NCI-H2227 (cell line): ENCODE measurements at regions not wholly inside any gene's neighbourhood (a gene's known extent, or its start where the extent isn't known, plus 50 kb on each side); places are given as distances from the start of the nearest gene placed in this dataset.
"Not testable (repeated sequence)": the region's sequence is repeated elsewhere in the genome, so short reads cannot be mapped to it uniquely, and the experiment has no call there.

Experiments
- DNase-seq: peaks from one replicate; lab custom pipeline; 2025; ENCODE audit not compliant: unreplicated experiment; lab: John Stamatoyannopoulos, UW

- DNase-seq = no peak
Measured at GRCh38 chr12:46942579-46942978, 116.8 kb upstream of the SLC38A4 start.

- no peak for DNase-seq
Measured at GRCh38 chr12:46944088-46944487, 118.3 kb upstream of the SLC38A4 start.

GRCh38 chr12:46944771-46945170, 119.0 kb upstream of the SLC38A4 start:
- DNase-seq = no peak

GRCh38 chr12:46945591-46945990, 119.8 kb upstream of the SLC38A4 start:
- no peak for DNase-seq

GRCh38 chr12:46946137-46946536, 120.3 kb upstream of the SLC38A4 start:
- DNase-seq = no peak

- DNase-seq = no peak
Measured at GRCh38 chr12:46948936-46949545, 123.2 kb upstream of the SLC38A4 start.

GRCh38 chr12:46950094-46950493, 124.3 kb upstream of the SLC38A4 start:
- no peak for DNase-seq

- DNase-seq = no peak
Measured at GRCh38 chr12:46952880-46953483, 126.4 kb upstream of the PCED1B start.

GRCh38 chr12:46956451-46957035, 122.9 kb upstream of the PCED1B start:
- no peak for DNase-seq

GRCh38 chr12:46958053-46958452, 121.4 kb upstream of the PCED1B start:
- DNase-seq = no peak

GRCh38 chr12:46958599-46959290, 120.7 kb upstream of the PCED1B start:
- DNase-seq = no peak

GRCh38 chr12:46959502-46959901, 119.9 kb upstream of the PCED1B start:
- no peak for DNase-seq

GRCh38 chr12:46960681-46961080, 118.7 kb upstream of the PCED1B start:
- no peak for DNase-seq

- no peak for DNase-seq
Measured at GRCh38 chr12:46963191-46963590, 116.2 kb upstream of the PCED1B start.

GRCh38 chr12:46963977-46964971, 115.1 kb upstream of the PCED1B start:
- no peak for DNase-seq

GRCh38 chr12:46965137-46965536, 114.3 kb upstream of the PCED1B start:
- DNase-seq = no peak

- DNase-seq = no peak
Measured at GRCh38 chr12:46965880-46966279, 113.5 kb upstream of the PCED1B start.

GRCh38 chr12:46970636-46971035, 108.8 kb upstream of the PCED1B start:
- DNase-seq = no peak

GRCh38 chr12:46973937-46974336, 105.5 kb upstream of the PCED1B start:
- not testable (repeated sequence) for DNase-seq

- no peak for DNase-seq
Measured at GRCh38 chr12:46977871-46978375, 101.5 kb upstream of the PCED1B start.

GRCh38 chr12:46981622-46982021, 97.8 kb upstream of the PCED1B start:
- no peak for DNase-seq
